HEK293 (cell line): ENCODE measurements at regions not wholly inside any gene's neighbourhood (a gene's known extent, or its start where the extent isn't known, plus 50 kb on each side); places are given as distances from the start of the nearest gene placed in this dataset.

Source experiments
- AEBP2 ChIP-seq: fragments of 450-650 bp; formaldehyde crosslinking; IDR thresholded peaks from 2 replicates; pipeline ENCODE4 v1.5.1; 2016; ENCODE audit warnings: missing biosample characterization, missing genetic modification characterization, borderline replicate concordance
- MEIS1 ChIP-seq: sonication (generic); formaldehyde crosslinking; IDR thresholded peaks from 2 replicates; pipeline ENCODE4 v1.8.1; 2022; ENCODE audit warnings: missing genetic modification reagents, mild to moderate bottlenecking, borderline replicate concordance
- PRDM1 ChIP-seq: fragments of 450-650 bp; formaldehyde crosslinking; IDR thresholded peaks from 2 replicates; pipeline ENCODE4; 2016; ENCODE audit warnings: missing biosample characterization, missing genetic modification characterization
- REST ChIP-seq: fragments of 450-650 bp; formaldehyde crosslinking; IDR thresholded peaks from 2 replicates; pipeline ENCODE4 v1.5.1; 2016; ENCODE audit warnings: missing biosample characterization, missing genetic modification characterization
- ZNF24 ChIP-seq: fragments of 450-650 bp; formaldehyde crosslinking; IDR thresholded peaks from 2 replicates; pipeline ENCODE4 v1.5.1; 2016; ENCODE audit warnings: missing biosample characterization, missing genetic modification characterization
- ZNF623 ChIP-seq: fragments of 450-650 bp; formaldehyde crosslinking; IDR thresholded peaks from 2 replicates; pipeline ENCODE4 v1.5.1; 2016; ENCODE audit warnings: missing biosample characterization, missing genetic modification characterization

GRCh38 chr6:137700161-137700560 lies 166.9 kb upstream of the TNFAIP3 start:
- TF ChIP-seq AEBP2 (tag by site-specific recombination) (no peak), ZNF24 (tag by site-specific recombination) (no peak), MEIS1 (no peak), ZNF623 (tag by site-specific recombination) (no peak), REST (tag by site-specific recombination) (no peak), PRDM1 (tag by site-specific recombination) (no peak)
